HG03460 (cell line): ENCODE measurements at regions not wholly inside any gene's neighbourhood (a gene's known extent, or its start where the extent isn't known, plus 50 kb on each side); places are given as distances from the start of the nearest gene placed in this dataset.
"Not testable (repeated sequence)": the region's sequence is repeated elsewhere in the genome, so short reads cannot be mapped to it uniquely, and the experiment has no call there.

ENCODE experiments used
- ATAC-seq: cut with Tn5 transposase; IDR thresholded peaks from one replicate; pipeline ENCODE4 v1.9.1; 2021; ENCODE audit not compliant: unreplicated experiment

- ATAC-seq = no peak
These were observed 107.1 kb upstream of the TCF4 start for GRCh38 chr18:55695091-55695490.

DNA sequence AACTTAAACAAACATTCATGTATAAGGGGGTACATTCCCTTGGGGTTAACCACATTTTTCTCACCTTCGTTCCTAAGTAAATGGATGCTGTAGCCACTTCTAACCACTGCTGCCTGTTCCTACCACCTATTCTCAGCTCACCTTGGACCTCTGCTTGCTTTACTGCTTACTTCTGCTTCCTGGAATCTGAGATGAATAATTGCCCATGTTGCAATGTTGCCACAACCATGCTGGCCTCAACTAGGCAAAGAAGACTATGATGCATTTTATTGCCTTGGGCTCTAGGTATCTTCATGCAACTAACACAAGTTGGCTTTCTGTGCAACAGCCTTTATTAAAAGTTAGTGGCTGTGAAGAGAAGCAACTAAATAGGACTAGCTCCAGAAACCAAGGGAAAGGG lies 106.3 kb upstream of the TCF4 start:
- no peak for ATAC-seq

DNA sequence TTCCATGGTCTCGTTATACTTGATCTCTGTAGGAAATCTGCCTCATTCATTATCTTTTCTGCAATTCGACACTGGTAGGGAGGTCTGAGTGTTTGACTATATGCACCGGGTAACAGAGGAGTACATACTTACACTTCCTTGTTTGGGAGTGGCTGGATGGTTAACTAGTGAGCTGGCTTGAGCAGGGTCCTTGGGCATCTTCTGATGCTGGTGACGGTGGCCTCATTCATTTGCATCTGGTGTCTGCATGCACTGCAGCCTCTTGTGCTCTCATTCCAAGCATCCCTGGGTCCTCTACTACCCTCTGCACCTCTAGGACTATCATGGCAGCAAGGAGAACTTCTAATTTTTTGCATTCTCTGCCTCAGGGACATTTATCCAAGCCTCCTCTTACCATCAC lies 100.0 kb upstream of the TCF4 start:
- no peak for ATAC-seq

DNA sequence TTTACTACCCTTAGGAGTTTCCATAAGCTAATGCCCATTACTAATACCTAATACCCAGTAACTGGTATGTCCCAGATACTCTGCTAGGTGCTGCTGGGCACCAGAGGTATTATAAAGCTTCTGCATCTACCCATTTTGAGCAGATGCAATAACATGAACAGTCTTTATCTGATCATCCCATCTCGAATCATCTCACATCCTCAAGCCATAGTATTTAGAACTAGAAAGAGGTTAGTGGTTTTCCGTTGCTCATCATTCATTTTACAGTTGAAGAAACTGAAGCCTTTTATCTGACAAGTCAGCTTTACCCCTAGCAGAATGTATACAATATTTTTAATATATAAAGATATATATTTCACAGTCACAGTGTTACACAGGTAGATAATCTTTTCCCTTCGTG lies 99.1 kb upstream of the TCF4 start:
- no peak for ATAC-seq

DNA sequence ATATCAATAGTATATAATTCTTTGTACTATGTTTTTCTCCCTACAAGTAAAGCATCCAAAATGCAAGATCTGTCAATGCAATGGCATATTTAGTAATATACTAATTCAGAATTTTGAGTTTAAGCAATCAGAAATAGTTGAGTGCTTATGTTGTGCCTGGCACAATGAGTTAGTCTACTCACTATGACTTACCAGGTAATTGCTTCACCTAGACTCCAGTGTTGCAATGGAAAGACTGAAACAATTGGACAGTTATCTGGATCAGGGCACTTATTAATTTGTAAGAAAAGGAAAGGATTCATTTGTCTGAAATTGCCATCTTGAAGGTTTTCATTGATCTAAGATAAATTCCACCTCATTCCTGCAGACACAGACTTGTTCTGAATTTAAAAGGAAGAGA lies 97.6 kb upstream of the TCF4 start:
- no peak for ATAC-seq

GRCh38 chr18:55672574-55673361 lies 84.8 kb upstream of the TCF4 start:
- no peak for ATAC-seq

- no peak for ATAC-seq
These were observed 77.5 kb upstream of the TCF4 start for GRCh38 chr18:55665506-55665905.

DNA sequence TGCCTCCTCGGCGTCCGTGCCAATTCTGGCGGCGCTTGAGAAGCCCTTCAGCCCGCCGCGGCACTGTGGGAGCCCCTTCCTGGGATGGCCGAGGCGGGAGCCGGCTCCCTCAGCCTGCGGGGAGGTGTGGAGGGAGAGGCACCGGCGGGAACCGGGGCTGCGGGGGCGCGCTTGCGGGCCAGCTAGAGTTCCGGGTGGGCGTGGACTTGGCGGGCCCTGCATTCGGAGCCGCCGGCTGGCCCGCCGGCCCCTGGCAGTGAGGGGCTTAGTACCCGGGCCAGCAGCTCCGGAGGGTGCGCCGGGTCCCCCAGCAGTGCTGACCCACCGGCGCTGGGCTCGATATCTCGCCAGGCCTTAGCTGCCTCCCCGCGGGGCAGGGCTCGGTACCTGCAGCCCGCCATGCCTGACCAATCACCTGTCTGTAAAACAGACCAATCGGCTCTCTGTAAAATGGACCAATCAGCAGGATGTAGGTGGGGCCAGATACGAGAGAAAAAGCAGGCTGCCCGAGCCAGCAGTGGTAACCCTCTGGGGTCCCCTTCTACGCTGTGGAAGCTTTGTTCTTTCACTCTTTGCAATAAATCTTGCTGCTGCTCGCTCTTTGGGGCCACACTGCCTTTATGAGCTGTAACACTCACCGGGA lies 76.9 kb upstream of the TCF4 start:
- not testable (repeated sequence) for ATAC-seq

DNA sequence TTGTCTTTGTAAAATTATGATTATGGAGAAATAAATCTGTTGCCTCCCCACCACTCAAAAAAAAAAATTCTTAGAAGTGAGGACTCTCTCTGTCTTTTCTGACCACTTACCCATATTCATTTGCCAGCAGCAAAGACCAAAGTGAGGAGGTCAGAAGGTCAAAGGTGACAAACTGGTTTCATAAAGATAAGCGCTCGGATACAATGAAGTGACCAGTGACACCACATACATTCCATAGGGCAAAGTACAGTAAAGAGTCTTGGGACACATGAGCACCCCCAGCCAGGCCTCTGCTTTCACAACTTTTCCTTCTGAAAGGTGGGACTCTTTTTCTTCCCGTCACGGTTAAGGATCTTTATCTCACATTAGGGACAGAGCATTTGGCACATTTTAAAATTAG lies 75.9 kb upstream of the TCF4 start:
- ATAC-seq = no peak

DNA sequence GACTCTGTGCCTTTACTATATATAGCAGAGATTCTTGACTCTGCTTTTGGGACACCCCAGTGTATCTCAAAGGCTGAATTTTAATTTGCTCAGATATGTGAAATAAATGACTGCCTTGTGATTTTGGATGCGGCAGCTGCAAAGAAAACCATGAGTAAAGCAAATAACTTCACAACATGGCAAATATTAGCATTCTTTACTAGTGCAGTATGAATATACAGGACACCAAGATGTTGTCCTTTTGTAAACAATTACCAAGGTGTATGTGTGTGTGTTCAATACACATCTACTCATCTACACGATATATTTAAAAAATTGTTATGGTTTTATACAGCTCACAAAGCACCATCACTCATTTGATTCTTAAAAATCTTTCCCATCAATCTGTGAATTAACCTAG lies 70.6 kb upstream of the TCF4 start:
- no peak for ATAC-seq

DNA sequence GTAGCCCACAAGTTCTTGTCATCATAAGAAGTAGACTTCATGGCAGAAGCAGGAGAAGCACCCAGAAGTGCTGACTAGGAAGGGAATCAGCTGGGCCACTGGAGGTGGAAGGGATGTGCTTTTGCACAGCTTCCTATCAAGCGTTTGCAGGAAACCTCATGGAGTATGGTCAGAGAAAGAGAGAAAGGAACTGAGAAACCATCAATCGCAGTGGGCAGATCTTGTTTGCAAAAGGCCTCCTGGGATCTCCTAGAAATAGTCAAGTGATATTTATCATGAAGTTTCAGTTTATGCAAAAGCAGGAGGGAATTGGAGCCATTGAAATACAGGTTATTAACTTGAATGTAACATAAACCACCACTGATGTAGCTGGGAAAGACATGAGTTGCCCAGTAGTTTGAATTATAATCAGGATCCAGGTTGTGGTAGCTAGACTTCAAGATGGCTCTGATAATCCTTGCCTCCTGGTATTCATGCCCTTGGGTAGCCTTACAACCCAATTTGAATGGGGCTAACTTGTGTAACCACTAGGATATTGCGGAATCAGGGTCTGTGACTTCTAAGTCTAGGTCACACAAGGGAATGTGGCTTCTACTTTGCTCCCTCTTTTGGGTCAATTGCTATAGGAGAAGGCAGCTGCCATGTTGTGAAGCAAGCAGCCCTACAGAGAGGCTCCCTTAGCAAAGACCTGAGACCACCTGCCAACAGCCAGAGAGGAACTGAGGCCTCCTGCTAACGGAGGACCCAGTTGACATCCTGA lies 69.8 kb upstream of the TCF4 start:
- no peak for ATAC-seq

- ATAC-seq = no peak
These were observed 67.0 kb upstream of the TCF4 start for GRCh38 chr18:55654986-55655385.

GRCh38 chr18:55651236-55651635 lies 63.2 kb upstream of the TCF4 start:
- no peak for ATAC-seq

GRCh38 chr18:55650363-55650870 lies 62.4 kb upstream of the TCF4 start:
- no peak for ATAC-seq

GRCh38 chr18:55647331-55647730 lies 59.3 kb upstream of the TCF4 start:
- ATAC-seq = no peak

- no peak for ATAC-seq
These were observed 54.2 kb upstream of the TCF4 start for GRCh38 chr18:55642191-55642590.

- ATAC-seq = no peak
These were observed 53.5 kb upstream of the TCF4 start for GRCh38 chr18:55641486-55641885.
